ENCODE measurements at regions not wholly inside any gene's neighbourhood (a gene's known extent, or its start where the extent isn't known, plus 50 kb on each side); places are given as distances from the start of the nearest gene placed in this dataset.

GRCh38 chr4:171534391-171534790, 278.8 kb upstream of the GALNTL6 start:
- Mint-ChIP-seq H3K4me1 (ENCODE audit: unreplicated experiment) (no peaks in the 10 kb centered on the region), H3K27ac (ENCODE audit: unreplicated experiment) (no peak overlapping the region), H3K4me3 (ENCODE audit: unreplicated experiment) (no peak overlapping the region), H3K36me3 (ENCODE audit: unreplicated experiment) (no peaks in the 10 kb centered on the region), H3K9me3 (ENCODE audit: unreplicated experiment) (peaks cover 3% of the 10 kb centered on the region), H3K27me3 (ENCODE audit: unreplicated experiment) (no peaks in the 10 kb centered on the region)
- DNase-seq (ENCODE audit: extremely low spot score, unreplicated experiment): no peak
- no peak for TF ChIP-seq CTCF (IDR thresholded peaks at IDR 0.05)

- Mint-ChIP-seq H3K36me3 (ENCODE audit: unreplicated experiment) (no peaks in the 10 kb centered on the region), H3K9me3 (ENCODE audit: unreplicated experiment) (peaks cover 3% of the 10 kb centered on the region), H3K4me3 (ENCODE audit: unreplicated experiment) (no peak overlapping the region), H3K27me3 (ENCODE audit: unreplicated experiment) (no peaks in the 10 kb centered on the region), H3K27ac (ENCODE audit: unreplicated experiment) (no peak overlapping the region), H3K4me1 (ENCODE audit: unreplicated experiment) (no peaks in the 10 kb centered on the region)
- DNase-seq (ENCODE audit: extremely low spot score, unreplicated experiment): no peak
- no peak for TF ChIP-seq CTCF (IDR thresholded peaks at IDR 0.05)
Measured at GRCh38 chr4:171532968-171533367, 280.2 kb upstream of the GALNTL6 start.

GRCh38 chr4:171524903-171525302, 288.3 kb upstream of the GALNTL6 start:
- no peak for DNase-seq (ENCODE audit: extremely low spot score, unreplicated experiment)
- H3K4me3 Mint-ChIP-seq (ENCODE audit: unreplicated experiment): no peak overlapping the region
- H3K27me3 Mint-ChIP-seq (ENCODE audit: unreplicated experiment): no peaks in the 10 kb centered on the region

GRCh38 chr4:171521726-171522125, 291.5 kb upstream of the GALNTL6 start:
- H3K4me1 Mint-ChIP-seq (ENCODE audit: unreplicated experiment): peaks cover 11% of the 10 kb centered on the region
- H3K36me3 Mint-ChIP-seq (ENCODE audit: unreplicated experiment): no peaks in the 10 kb centered on the region
- no peak for DNase-seq (ENCODE audit: extremely low spot score, unreplicated experiment)
- no peaks in the 10 kb centered on the region for H3K27me3 Mint-ChIP-seq (ENCODE audit: unreplicated experiment)
- no peak overlapping the region for H3K4me3 Mint-ChIP-seq (ENCODE audit: unreplicated experiment)
- no peak for TF ChIP-seq CTCF (IDR thresholded peaks at IDR 0.05)
- H3K27ac Mint-ChIP-seq (ENCODE audit: unreplicated experiment): no peak overlapping the region
- H3K9me3 Mint-ChIP-seq (ENCODE audit: unreplicated experiment): no peaks in the 10 kb centered on the region

More at GRCh38 chr4:171524903-171525302, 288.3 kb upstream of the GALNTL6 start:
- no peak overlapping the region for H3K27ac Mint-ChIP-seq (ENCODE audit: unreplicated experiment)
- TF ChIP-seq CTCF (IDR thresholded peaks at IDR 0.05): no peak
- H3K36me3 Mint-ChIP-seq (ENCODE audit: unreplicated experiment): no peaks in the 10 kb centered on the region
- no peaks in the 10 kb centered on the region for H3K9me3 Mint-ChIP-seq (ENCODE audit: unreplicated experiment)
- peaks cover 11% of the 10 kb centered on the region for H3K4me1 Mint-ChIP-seq (ENCODE audit: unreplicated experiment)

GRCh38 chr4:171519457-171519856, 293.7 kb upstream of the GALNTL6 start:
- no peaks in the 10 kb centered on the region for H3K9me3 Mint-ChIP-seq (ENCODE audit: unreplicated experiment)
- TF ChIP-seq CTCF (IDR thresholded peaks at IDR 0.05): no peak
- no peaks in the 10 kb centered on the region for H3K27me3 Mint-ChIP-seq (ENCODE audit: unreplicated experiment)
- no peaks in the 10 kb centered on the region for H3K36me3 Mint-ChIP-seq (ENCODE audit: unreplicated experiment)
- H3K4me3 Mint-ChIP-seq (ENCODE audit: unreplicated experiment): no peak overlapping the region
- peaks cover 1% of the 10 kb centered on the region for H3K4me1 Mint-ChIP-seq (ENCODE audit: unreplicated experiment)
- no peak for DNase-seq (ENCODE audit: extremely low spot score, unreplicated experiment)
- no peak overlapping the region for H3K27ac Mint-ChIP-seq (ENCODE audit: unreplicated experiment)
